ENCODE measurements at regions not wholly inside any gene's neighbourhood (a gene's known extent, or its start where the extent isn't known, plus 50 kb on each side); places are given as distances from the start of the nearest gene placed in this dataset.
"Not testable (repeated sequence)": the region's sequence is repeated elsewhere in the genome, so short reads cannot be mapped to it uniquely, and the experiment has no call there.

GRCh38 chr7:159204664-159205063, 60.0 kb upstream of the VIPR2 start:
- no peaks in the 10 kb centered on the region for H3K36me3 ChIP-seq (ENCODE audit: low read depth, low read length)
- no peak overlapping the region for H3K4me2 ChIP-seq (ENCODE audit: low read length)
- no peaks in the 10 kb centered on the region for H3K9me2 ChIP-seq (replicated peaks; ENCODE audit: low read length)
- no peaks in the 10 kb centered on the region for H4K20me1 ChIP-seq (ENCODE audit: low read length)
- CTCF ChIA-PET = no interaction called here
- no peaks in the 10 kb centered on the region for H3K9me3 ChIP-seq (ENCODE audit: low read length)
- intact Hi-C loops (cut with micrococcal nuclease) = no loop called here
- H3K9ac ChIP-seq (ENCODE audit: low read length) = no peak overlapping the region
- no peak for ATAC-seq
- DNase-seq = no peak
- no TSS peak for BruUV-seq (replicated peaks)
- H3K4me3 ChIP-seq (ENCODE audit: low read length) = no peak overlapping the region
- TF ChIP-seq EZH2phosphoT487 (IDR thresholded peaks at IDR 0.05; ENCODE audit: borderline replicate concordance, low read length) (no peak), EZH2 (IDR thresholded peaks at IDR 0.05; ENCODE audit: low read length, unreplicated experiment) (no peak)
- TF ChIP-seq, protein P1, sequence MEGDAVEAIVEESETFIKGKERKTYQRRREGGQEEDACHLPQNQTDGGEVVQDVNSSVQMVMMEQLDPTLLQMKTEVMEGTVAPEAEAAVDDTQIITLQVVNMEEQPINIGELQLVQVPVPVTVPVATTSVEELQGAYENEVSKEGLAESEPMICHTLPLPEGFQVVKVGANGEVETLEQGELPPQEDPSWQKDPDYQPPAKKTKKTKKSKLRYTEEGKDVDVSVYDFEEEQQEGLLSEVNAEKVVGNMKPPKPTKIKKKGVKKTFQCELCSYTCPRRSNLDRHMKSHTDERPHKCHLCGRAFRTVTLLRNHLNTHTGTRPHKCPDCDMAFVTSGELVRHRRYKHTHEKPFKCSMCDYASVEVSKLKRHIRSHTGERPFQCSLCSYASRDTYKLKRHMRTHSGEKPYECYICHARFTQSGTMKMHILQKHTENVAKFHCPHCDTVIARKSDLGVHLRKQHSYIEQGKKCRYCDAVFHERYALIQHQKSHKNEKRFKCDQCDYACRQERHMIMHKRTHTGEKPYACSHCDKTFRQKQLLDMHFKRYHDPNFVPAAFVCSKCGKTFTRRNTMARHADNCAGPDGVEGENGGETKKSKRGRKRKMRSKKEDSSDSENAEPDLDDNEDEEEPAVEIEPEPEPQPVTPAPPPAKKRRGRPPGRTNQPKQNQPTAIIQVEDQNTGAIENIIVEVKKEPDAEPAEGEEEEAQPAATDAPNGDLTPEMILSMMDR (conservative IDR thresholded peaks at IDR 0.05; ENCODE audit: low read depth, low read length) = no peak
- H2AFZ ChIP-seq (ENCODE audit: low read length) = no peak overlapping the region
- H3K27ac ChIP-seq (ENCODE audit: low read length) = no peak overlapping the region
- no peaks in the 10 kb centered on the region for H3K4me1 ChIP-seq (ENCODE audit: insufficient read depth, low read length)
- peaks cover 13% of the 10 kb centered on the region; the same call in 1 of the 2 replicates for H3K27me3 ChIP-seq (ENCODE audit: low read length)
- H3K79me2 ChIP-seq (ENCODE audit: low read length) = no peaks in the 10 kb centered on the region
- H3F3A ChIP-seq (ENCODE audit: low read length, unreplicated experiment) = no peaks in the 10 kb centered on the region
- POLR2A ChIA-PET (ENCODE audit: unreplicated experiment) = no interaction called here

DNA sequence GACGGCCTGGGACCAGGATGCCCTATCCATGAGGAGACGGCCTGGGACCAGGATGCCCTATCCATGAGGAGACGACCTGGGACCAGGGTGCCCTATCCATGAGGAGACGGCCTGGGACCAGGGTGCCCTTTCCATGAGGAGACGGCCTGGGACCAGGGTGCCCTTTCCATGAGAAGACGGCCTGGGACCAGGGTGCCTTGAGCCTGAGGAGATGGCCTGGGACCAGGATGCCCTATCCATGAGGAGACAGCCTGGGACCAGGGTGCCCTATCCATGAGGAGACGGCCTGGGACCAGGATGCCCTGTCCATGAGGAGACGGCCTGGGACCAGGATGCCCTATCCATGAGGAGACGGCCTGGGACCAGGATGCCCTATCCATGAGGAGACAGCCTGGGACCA, 58.6 kb upstream of the VIPR2 start:
- intact Hi-C loops (cut with micrococcal nuclease); H4K20me1 ChIP-seq (ENCODE audit: low read length); POLR2A ChIA-PET (ENCODE audit: unreplicated experiment); H3F3A ChIP-seq (ENCODE audit: low read length, unreplicated experiment); H3K4me3 ChIP-seq (ENCODE audit: low read length); CTCF ChIA-PET; ATAC-seq; H3K9me2 ChIP-seq (replicated peaks; ENCODE audit: low read length); DNase-seq; BruUV-seq (replicated peaks); H3K79me2 ChIP-seq (ENCODE audit: low read length); H3K36me3 ChIP-seq (ENCODE audit: low read depth, low read length); H2AFZ ChIP-seq (ENCODE audit: low read length); H3K4me1 ChIP-seq (ENCODE audit: insufficient read depth, low read length); H3K4me2 ChIP-seq (ENCODE audit: low read length); H3K27ac ChIP-seq (ENCODE audit: low read length); H3K9me3 ChIP-seq (ENCODE audit: low read length); H3K9ac ChIP-seq (ENCODE audit: low read length): not testable (repeated sequence)
- H3K27me3 ChIP-seq (ENCODE audit: low read length) = peaks cover 13% of the 10 kb centered on the region; the same call in 1 of the 2 replicates

GRCh38 chr7:159201722-159202330, 57.2 kb upstream of the VIPR2 start:
- Histone ChIP-seq H3K4me2 (ENCODE audit: low read length) (no peak overlapping the region), H4K20me1 (ENCODE audit: low read length) (no peaks in the 10 kb centered on the region), H3K27ac (ENCODE audit: low read length) (no peak overlapping the region), H3F3A (ENCODE audit: low read length, unreplicated experiment) (no peaks in the 10 kb centered on the region), H3K4me3 (ENCODE audit: low read length) (no peak overlapping the region), H2AFZ (ENCODE audit: low read length) (no peak overlapping the region), H3K4me1 (ENCODE audit: insufficient read depth, low read length) (no peaks in the 10 kb centered on the region), H3K9me3 (ENCODE audit: low read length) (no peaks in the 10 kb centered on the region), H3K9me2 (replicated peaks; ENCODE audit: low read length) (no peaks in the 10 kb centered on the region), H3K36me3 (ENCODE audit: low read depth, low read length) (no peaks in the 10 kb centered on the region), H3K9ac (ENCODE audit: low read length) (no peak overlapping the region), H3K79me2 (ENCODE audit: low read length) (no peaks in the 10 kb centered on the region), H3K27me3 (ENCODE audit: low read length) (peaks cover 13% of the 10 kb centered on the region; the same call in 1 of the 2 replicates)
- TF ChIP-seq EZH2phosphoT487 (IDR thresholded peaks at IDR 0.05; ENCODE audit: borderline replicate concordance, low read length) (no peak), EZH2 (IDR thresholded peaks at IDR 0.05; ENCODE audit: low read length, unreplicated experiment) (no peak)
- TF ChIP-seq, protein P1 (conservative IDR thresholded peaks at IDR 0.05; ENCODE audit: low read depth, low read length) = no peak
- CTCF ChIA-PET = no interaction called here
- POLR2A ChIA-PET (ENCODE audit: unreplicated experiment) = no interaction called here
- intact Hi-C loops (cut with micrococcal nuclease) = no loop called here
- DNase-seq (no peak), ATAC-seq (no peak)
- BruUV-seq (replicated peaks) = no TSS peak

All from PC-3 (cell line).